Loucy (cell line): ENCODE measurements at regions not wholly inside any gene's neighbourhood (a gene's known extent, or its start where the extent isn't known, plus 50 kb on each side); places are given as distances from the start of the nearest gene placed in this dataset.

Experiments
- H2AFZ ChIP-seq: fragments of 200-600 bp; sonication (generic); 2 replicates; pipeline ENCODE4 v1.6.0; 2016; ENCODE audit warnings: antibody characterized with exemption, mild to moderate bottlenecking, low read length, moderate library complexity
- H3F3A ChIP-seq: fragments of 200-600 bp; 2 replicates; pipeline ENCODE4 v1.6.0; 2016; ENCODE audit warnings: antibody characterized with exemption, low read depth, mild to moderate bottlenecking
- H3K27me3 ChIP-seq: fragments of 200-600 bp; sonication (generic); 2 replicates; pipeline ENCODE4 v1.6.1; 2014; ENCODE audit warnings: low read length, mild to moderate bottlenecking; ENCODE audit not compliant: insufficient read depth, poor library complexity, severe bottlenecking
- H3K36me3 ChIP-seq: fragments of 200-600 bp; sonication (generic); 2 replicates; pipeline ENCODE4 v1.6.1; 2016; ENCODE audit warnings: low read length; ENCODE audit not compliant: insufficient read depth
- H3K4me1 ChIP-seq: fragments of 200-600 bp; sonication (generic); 2 replicates; pipeline ENCODE4 v1.5.1; 2014; ENCODE audit warnings: low read length, mild to moderate bottlenecking; ENCODE audit not compliant: insufficient read depth, poor library complexity, severe bottlenecking
- H3K4me2 ChIP-seq: fragments of 200-600 bp; sonication (generic); 2 replicates; pipeline ENCODE4 v1.6.0; 2014; ENCODE audit warnings: antibody characterized with exemption, low read length, low read depth, mild to moderate bottlenecking; ENCODE audit not compliant: poor library complexity, severe bottlenecking
- H3K4me3 ChIP-seq: fragments of 200-600 bp; sonication (generic); 2 replicates; pipeline ENCODE4 v1.5.1; 2014; ENCODE audit warnings: low read length, mild to moderate bottlenecking, mixed read lengths; ENCODE audit not compliant: poor library complexity, severe bottlenecking
- H3K79me2 ChIP-seq: fragments of 200-600 bp; sonication (generic); 2 replicates; pipeline ENCODE4 v1.6.1; 2014; ENCODE audit warnings: low read length; ENCODE audit not compliant: insufficient read depth
- H3K9ac ChIP-seq: fragments of 200-600 bp; sonication (generic); 2 replicates; pipeline ENCODE4 v1.6.0; 2014; ENCODE audit warnings: mild to moderate bottlenecking, low read depth, low read length, moderate library complexity; ENCODE audit not compliant: poor library complexity, severe bottlenecking
- H3K9me2 ChIP-seq: fragments of 200-600 bp; sonication (generic); replicated peaks from 2 replicates; pipeline ENCODE4 v1.6.1; 2016; ENCODE audit warnings: low read depth, low read length, mixed read lengths
- H3K9me3 ChIP-seq: fragments of 200-600 bp; sonication (generic); 2 replicates; pipeline ENCODE4 v1.6.1; 2014; ENCODE audit warnings: mild to moderate bottlenecking, antibody characterized with exemption, low read length, low read depth; ENCODE audit not compliant: insufficient read depth
- H4K20me1 ChIP-seq: fragments of 200-600 bp; sonication (generic); 2 replicates; pipeline ENCODE4 v1.6.0; 2014; ENCODE audit warnings: antibody characterized with exemption, low read length, mild to moderate bottlenecking; ENCODE audit not compliant: insufficient read depth, poor library complexity, severe bottlenecking
- EZH2phosphoT487 ChIP-seq: fragments of 200-600 bp; IDR thresholded peaks from 2 replicates; pipeline ENCODE4 v1.6.1; 2018; ENCODE audit warnings: antibody characterized with exemption, mild to moderate bottlenecking, moderate library complexity, borderline replicate concordance
- TF ChIP-seq, protein P1 (sequence below): fragments of 200-600 bp; sonication (generic); conservative IDR thresholded peaks from 2 replicates; pipeline ENCODE4 v1.5.1; 2014; ENCODE audit warnings: mild to moderate bottlenecking, antibody characterized with exemption, low read length

DNA sequence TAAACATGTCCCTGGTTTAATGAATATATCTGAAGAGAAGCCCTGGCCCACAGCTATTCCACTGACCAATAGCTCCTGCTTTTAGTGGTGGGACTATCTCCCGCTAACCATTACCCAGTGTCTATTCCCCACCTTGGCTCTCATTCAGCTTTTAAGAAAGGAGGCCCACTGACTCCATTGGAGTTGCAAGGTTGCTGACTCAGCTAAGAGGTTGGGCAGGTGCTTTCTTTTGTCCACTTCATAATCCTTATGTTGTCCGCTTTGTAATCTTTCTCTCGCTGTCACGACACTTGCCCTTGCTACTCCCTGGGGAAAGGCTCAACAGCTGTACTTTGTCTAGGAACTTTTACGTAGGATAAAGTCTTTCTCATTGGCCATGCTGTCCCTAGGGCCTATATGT is 453.4 kb upstream of the CCDC196 start:
- Histone ChIP-seq H3K9me3 (no peaks in the 10 kb centered on the region), H3K4me2 (no peak overlapping the region), H3K9ac (no peak overlapping the region), H4K20me1 (no peaks in the 10 kb centered on the region), H3K4me3 (no peak overlapping the region), H3K9me2 (no peaks in the 10 kb centered on the region), H3K79me2 (no peaks in the 10 kb centered on the region), H3K27me3 (no peaks in the 10 kb centered on the region), H2AFZ (no peak overlapping the region), H3K36me3 (no peaks in the 10 kb centered on the region), H3F3A (no peaks in the 10 kb centered on the region), H3K4me1 (no peaks in the 10 kb centered on the region)
- TF ChIP-seq, protein P1, sequence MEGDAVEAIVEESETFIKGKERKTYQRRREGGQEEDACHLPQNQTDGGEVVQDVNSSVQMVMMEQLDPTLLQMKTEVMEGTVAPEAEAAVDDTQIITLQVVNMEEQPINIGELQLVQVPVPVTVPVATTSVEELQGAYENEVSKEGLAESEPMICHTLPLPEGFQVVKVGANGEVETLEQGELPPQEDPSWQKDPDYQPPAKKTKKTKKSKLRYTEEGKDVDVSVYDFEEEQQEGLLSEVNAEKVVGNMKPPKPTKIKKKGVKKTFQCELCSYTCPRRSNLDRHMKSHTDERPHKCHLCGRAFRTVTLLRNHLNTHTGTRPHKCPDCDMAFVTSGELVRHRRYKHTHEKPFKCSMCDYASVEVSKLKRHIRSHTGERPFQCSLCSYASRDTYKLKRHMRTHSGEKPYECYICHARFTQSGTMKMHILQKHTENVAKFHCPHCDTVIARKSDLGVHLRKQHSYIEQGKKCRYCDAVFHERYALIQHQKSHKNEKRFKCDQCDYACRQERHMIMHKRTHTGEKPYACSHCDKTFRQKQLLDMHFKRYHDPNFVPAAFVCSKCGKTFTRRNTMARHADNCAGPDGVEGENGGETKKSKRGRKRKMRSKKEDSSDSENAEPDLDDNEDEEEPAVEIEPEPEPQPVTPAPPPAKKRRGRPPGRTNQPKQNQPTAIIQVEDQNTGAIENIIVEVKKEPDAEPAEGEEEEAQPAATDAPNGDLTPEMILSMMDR: no peak
- TF ChIP-seq EZH2phosphoT487: no peak

DNA sequence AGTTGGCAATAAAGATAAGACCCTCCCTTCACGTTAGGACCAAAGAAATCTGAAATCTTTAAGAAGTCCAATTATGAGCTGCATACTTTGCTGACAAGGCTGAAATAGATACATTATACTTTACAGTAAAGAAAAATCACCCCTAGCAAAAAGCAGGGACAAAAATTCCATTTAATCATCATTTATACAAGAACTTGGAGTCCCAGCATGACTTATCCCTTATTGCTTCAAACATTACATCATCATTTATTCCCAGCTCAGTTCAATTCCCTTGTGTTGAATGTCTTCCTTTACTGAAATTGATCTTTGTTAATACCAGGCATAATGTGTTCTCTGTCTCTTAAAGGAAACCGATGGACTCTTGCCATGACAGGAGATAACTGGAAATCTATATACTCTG is 449.6 kb upstream of the CCDC196 start:
- Histone ChIP-seq H3F3A (no peaks in the 10 kb centered on the region), H3K9ac (no peak overlapping the region), H3K79me2 (no peaks in the 10 kb centered on the region), H4K20me1 (no peaks in the 10 kb centered on the region), H3K9me2 (no peaks in the 10 kb centered on the region), H3K27me3 (no peaks in the 10 kb centered on the region), H3K9me3 (no peaks in the 10 kb centered on the region), H3K4me2 (no peak overlapping the region), H2AFZ (no peak overlapping the region), H3K4me3 (no peak overlapping the region), H3K4me1 (no peaks in the 10 kb centered on the region), H3K36me3 (no peaks in the 10 kb centered on the region)
- TF ChIP-seq, protein P1: no peak
- TF ChIP-seq EZH2phosphoT487: no peak

DNA sequence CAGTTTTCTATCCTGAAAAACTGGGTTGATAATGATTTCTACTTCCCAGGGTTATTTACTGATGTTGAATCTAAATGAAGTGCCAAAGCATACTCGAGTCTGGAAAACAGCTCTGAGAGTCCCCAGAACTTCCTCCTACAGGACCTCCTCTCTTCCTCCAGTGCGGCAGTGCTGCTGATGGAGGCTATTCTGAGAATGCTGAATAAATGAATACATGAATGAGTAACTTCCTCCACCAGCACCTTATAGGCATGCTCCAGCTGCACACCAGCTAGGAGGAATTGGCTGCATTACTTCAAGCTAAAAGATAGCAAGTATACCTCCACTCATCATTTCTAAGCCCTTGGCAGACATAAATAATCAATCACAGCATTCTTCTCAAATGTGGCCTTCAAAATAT is 448.8 kb upstream of the CCDC196 start:
- no peaks in the 10 kb centered on the region for H3K27me3 ChIP-seq
- no peak overlapping the region for H3K4me3 ChIP-seq
- H3K9ac ChIP-seq: no peak overlapping the region
- no peaks in the 10 kb centered on the region for H3K4me1 ChIP-seq
- no peaks in the 10 kb centered on the region for H3K9me3 ChIP-seq
- no peaks in the 10 kb centered on the region for H3K36me3 ChIP-seq
- no peak overlapping the region for H2AFZ ChIP-seq
- H3F3A ChIP-seq: no peaks in the 10 kb centered on the region
- no peaks in the 10 kb centered on the region for H4K20me1 ChIP-seq
- H3K9me2 ChIP-seq: no peaks in the 10 kb centered on the region
- H3K79me2 ChIP-seq: no peaks in the 10 kb centered on the region
- H3K4me2 ChIP-seq: no peak overlapping the region
- TF ChIP-seq, protein P1: no peak
